HUES48 (cell line): ENCODE measurements at regions not wholly inside any gene's neighbourhood (a gene's known extent, or its start where the extent isn't known, plus 50 kb on each side); places are given as distances from the start of the nearest gene placed in this dataset.

Experiments used
- H3K27ac ChIP-seq: one replicate; pipeline ENCODE4 v1.7.0; 2013; ENCODE audit warnings: low read depth, low read length, inconsistent platforms
- H3K27me3 ChIP-seq: 2 replicates; pipeline ENCODE4 v1.6.1; 2013; ENCODE audit warnings: mild to moderate bottlenecking, low read length; ENCODE audit not compliant: control insufficient read depth, insufficient read depth
- H3K36me3 ChIP-seq: 2 replicates; pipeline ENCODE4 v1.6.1; 2013; ENCODE audit warnings: low read length; ENCODE audit not compliant: control insufficient read depth, insufficient read depth
- H3K4me1 ChIP-seq: 2 replicates; pipeline ENCODE4 v1.6.1; 2013; ENCODE audit warnings: mild to moderate bottlenecking, low read length; ENCODE audit not compliant: control insufficient read depth, insufficient read depth
- H3K4me3 ChIP-seq: 2 replicates; pipeline ENCODE4 v1.5.1; 2013; ENCODE audit warnings: mild to moderate bottlenecking, low read depth, low read length
- H3K9ac ChIP-seq: 2 replicates; pipeline ENCODE4 v1.6.1; 2013; ENCODE audit warnings: mild to moderate bottlenecking, low read depth, low read length, moderate library complexity
- H3K9me3 ChIP-seq: 2 replicates; pipeline ENCODE4 v1.6.1; 2013; ENCODE audit warnings: low read length; ENCODE audit not compliant: control insufficient read depth, insufficient read depth

DNA sequence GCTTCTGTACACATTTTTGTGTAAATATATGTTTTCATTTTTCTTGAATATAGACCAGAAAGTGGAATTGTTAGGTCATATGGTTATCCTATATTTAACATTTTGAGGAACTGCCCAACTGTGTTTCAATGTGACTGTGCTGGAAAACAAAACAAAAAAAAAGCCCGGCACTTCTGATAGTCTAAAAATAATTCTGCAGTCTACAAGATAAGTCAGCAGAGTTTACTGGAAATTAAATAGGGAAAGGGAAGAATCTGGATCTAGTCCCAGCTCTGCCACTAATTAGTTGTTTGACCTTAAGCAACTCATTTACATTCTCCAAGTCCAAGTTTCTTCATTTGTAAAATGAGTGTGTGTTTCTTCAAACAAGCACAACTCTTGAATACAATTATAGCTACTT is 869.1 kb upstream of the B3GALT2 start:
- Histone ChIP-seq H3K9me3 (no peaks in the 10 kb centered on the region; the same call in none of the 2 replicates), H3K27me3 (no peaks in the 10 kb centered on the region), H3K36me3 (no peaks in the 10 kb centered on the region), H3K9ac (no peak overlapping the region), H3K4me3 (no peak overlapping the region), H3K27ac (no peak overlapping the region), H3K4me1 (no peaks in the 10 kb centered on the region)

DNA sequence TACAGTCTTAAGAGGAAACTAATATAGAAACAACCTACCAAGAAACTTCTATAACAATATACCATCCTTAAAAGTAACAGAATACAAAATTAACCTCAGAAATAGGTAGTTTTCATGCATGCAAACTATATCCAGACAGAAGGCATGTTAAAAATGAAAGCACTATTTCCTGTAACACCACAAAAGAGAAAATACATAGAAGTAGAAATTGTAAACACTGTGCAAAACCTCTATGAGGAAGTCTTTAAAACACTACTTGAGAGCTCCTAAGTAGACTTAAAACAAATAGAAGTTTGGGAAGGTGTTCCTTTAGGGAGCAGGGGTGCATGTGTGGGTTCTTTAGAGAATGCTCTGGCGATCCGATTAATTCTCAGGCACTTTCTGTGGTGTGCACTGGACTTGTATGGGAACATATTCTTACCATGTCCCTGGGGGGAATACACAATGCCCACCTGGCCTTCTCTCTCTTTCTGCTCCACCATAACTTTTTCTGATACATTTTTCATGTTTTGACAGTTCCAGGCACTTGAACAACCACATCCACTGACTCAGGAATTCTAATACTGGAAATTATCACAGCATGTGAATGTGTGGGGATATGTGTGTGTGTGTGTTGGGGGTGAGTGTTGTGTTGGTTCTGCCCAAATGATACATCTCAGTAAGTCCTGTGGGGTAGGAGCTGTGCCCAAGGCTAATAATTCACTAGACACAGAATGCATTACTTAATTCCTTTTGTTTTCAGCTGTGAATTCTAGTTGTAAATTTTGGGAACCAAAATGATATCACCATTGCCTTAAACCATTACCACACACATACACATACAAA is 866.3 kb upstream of the B3GALT2 start:
- Histone ChIP-seq H3K4me1 (no peaks in the 10 kb centered on the region), H3K27me3 (no peaks in the 10 kb centered on the region), H3K4me3 (no peak overlapping the region), H3K36me3 (no peaks in the 10 kb centered on the region), H3K9me3 (no peaks in the 10 kb centered on the region), H3K27ac (no peak overlapping the region), H3K9ac (no peak overlapping the region)

DNA sequence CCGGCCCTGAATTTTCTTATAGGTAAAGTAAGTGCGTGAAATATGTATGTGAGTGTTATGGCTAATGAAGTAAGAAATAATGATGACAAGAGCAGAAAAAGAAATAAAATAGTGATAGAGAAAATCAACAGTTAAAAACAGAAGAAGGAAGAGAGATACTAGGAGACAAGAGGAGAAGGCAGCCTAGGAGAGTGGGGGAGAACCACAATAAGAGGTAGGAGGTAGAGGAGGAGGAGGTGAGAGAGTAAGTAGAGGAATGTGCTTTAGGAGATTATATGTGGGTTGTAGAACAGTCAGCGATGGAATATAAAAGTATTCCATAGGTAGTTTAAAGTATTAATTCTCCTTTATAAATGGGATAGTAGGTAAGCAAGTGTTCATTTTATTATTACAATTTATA is 861.5 kb upstream of the B3GALT2 start:
- H3K9ac ChIP-seq = no peak overlapping the region
- no peaks in the 10 kb centered on the region for H3K4me1 ChIP-seq
- no peaks in the 10 kb centered on the region for H3K36me3 ChIP-seq
- no peak overlapping the region for H3K27ac ChIP-seq
- H3K4me3 ChIP-seq = no peak overlapping the region
- no peaks in the 10 kb centered on the region for H3K27me3 ChIP-seq
- H3K9me3 ChIP-seq = no peaks in the 10 kb centered on the region

DNA sequence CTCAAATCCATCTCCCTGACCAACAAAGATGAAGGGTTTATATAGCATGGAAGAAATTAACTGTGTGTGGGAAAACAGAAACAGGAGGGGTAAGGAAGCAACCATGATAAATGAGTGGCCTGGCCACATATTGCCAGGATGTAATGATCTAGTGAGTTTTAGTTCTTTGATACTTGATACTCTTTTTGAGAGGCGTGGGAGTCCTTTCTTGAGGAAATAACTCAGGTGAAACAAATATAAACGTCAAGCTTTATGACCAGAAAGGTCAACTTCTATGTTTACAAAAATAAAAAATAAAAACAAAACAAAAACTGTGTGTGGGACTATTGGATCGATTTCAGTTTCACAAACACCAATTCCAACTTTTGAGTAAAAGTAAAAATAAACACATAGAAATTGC is 860.8 kb upstream of the B3GALT2 start:
- Histone ChIP-seq H3K9me3 (no peaks in the 10 kb centered on the region), H3K4me3 (no peak overlapping the region), H3K4me1 (no peaks in the 10 kb centered on the region), H3K27ac (no peak overlapping the region), H3K27me3 (no peaks in the 10 kb centered on the region), H3K9ac (no peak overlapping the region), H3K36me3 (no peaks in the 10 kb centered on the region)

DNA sequence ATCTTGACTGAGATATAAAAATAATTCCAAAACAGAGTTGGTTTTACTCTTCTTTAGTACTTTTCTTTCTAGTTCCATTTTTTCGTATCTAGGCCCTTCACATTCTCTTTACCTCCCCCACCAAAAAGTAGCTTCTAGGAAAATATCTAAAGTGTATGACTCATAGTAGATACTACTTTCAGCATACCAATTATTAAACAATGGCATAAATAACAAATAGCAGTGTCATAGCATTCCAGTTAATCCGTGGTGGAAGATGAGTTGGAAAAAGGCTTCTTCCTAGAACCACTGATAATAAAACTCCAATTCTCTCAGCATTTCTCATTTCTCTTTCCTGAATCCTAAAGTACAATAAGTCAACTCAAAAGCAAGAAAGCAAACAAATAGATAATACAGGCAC is 859.0 kb upstream of the B3GALT2 start:
- Histone ChIP-seq H3K4me3 (no peak overlapping the region), H3K9ac (no peak overlapping the region), H3K27ac (no peak overlapping the region), H3K9me3 (no peaks in the 10 kb centered on the region), H3K27me3 (no peaks in the 10 kb centered on the region), H3K4me1 (no peaks in the 10 kb centered on the region), H3K36me3 (no peaks in the 10 kb centered on the region)

DNA sequence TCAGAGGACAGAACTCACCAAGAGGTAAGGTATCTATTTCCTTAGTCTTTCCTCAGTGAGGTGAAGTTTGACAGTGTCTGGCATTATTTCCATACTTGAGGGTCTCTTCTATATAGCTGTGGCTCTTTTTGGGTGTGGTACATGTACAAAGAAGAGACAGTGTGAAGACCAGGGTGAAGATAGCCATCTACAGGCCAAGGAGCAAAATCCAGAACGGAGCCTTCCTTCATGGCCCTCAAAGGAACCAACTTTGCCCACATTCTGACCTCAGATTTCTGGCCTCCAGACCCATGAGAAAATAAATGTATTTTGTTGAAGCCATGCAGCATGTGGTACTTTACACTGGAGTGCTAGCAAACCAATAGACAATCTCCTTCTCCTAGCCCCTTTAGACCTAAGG is 858.5 kb upstream of the B3GALT2 start:
- Histone ChIP-seq H3K9me3 (no peaks in the 10 kb centered on the region), H3K36me3 (no peaks in the 10 kb centered on the region), H3K4me1 (no peaks in the 10 kb centered on the region), H3K9ac (no peak overlapping the region), H3K27me3 (no peaks in the 10 kb centered on the region), H3K4me3 (no peak overlapping the region), H3K27ac (no peak overlapping the region)

DNA sequence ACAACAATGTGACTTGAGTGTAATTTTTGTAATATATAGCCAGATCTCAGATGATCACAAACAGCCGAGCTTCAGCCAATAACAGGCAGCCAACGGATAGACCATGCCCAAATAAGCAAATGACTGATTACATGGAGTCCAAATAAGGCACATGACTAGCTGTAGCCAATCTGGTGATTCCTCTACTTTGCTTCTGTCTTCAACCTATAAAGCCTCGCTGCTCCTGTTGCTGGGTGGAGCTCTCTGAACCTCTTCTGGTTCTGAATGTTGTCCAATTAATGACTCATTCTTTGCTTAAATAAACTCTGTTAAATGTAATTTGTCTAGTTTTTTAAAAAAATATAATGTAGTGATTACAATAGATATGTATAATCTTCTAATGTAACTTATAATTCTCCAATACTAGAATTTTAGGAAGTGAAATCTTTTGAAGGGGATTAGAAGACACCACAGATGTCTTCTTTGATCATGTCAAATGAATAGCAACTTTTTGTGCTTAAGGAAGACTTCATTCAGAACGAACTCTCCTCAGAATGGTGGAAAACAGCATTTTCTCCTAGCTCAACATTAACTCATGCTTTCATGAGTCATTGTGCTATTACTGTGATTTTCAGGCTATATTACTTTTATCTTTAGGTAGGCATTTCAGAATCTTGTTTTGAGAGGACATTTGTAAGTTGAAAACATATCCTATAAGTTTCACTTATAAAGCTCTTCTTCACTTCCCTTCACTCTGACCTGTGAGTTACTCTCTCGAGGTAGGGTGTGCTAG is 857.8 kb upstream of the B3GALT2 start:
- no peak overlapping the region for H3K9ac ChIP-seq
- no peaks in the 10 kb centered on the region for H3K36me3 ChIP-seq
- H3K27me3 ChIP-seq = no peaks in the 10 kb centered on the region
- H3K9me3 ChIP-seq = no peaks in the 10 kb centered on the region
- no peaks in the 10 kb centered on the region for H3K4me1 ChIP-seq
- no peak overlapping the region for H3K27ac ChIP-seq
- H3K4me3 ChIP-seq = no peak overlapping the region

DNA sequence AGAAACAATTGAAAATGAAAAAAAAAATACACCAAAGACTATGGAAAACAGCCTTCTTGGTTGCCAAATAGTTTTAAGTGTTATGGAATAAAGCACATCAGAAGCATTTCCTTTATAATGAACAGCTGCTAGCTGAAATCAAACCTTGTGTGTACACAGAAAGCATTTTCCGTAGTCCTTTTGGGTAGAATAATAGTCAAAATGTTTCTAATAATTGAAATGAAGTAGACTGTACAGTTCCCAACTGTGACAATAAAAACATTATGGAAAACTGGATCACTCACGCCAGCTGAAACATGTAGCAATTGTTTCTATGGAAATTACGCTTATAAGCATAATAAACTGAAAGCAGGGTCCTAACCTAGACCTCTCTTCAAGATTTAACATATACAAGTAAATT is 856.3 kb upstream of the B3GALT2 start:
- Histone ChIP-seq H3K27ac (no peak overlapping the region), H3K36me3 (no peaks in the 10 kb centered on the region), H3K4me3 (no peak overlapping the region), H3K27me3 (no peaks in the 10 kb centered on the region), H3K9me3 (no peaks in the 10 kb centered on the region), H3K9ac (no peak overlapping the region), H3K4me1 (no peaks in the 10 kb centered on the region)

DNA sequence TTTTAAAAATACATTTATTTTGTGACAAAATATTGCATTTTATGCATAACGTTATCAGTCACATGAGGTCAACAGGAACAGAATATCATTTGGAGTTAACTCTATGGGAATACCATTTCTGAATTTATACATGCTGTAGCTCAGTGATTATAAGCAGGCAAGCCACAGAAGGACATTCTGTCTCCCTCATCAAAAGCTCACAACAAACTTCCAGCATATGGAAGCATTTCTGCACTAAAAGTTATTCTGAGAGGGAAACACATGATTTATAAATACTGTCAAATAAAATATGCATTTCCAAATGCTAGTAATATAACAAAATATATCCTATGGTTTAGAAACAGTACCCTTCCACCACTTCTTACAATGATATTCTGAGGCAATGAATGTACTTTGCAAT is 854.1 kb upstream of the B3GALT2 start:
- no peaks in the 10 kb centered on the region for H3K4me1 ChIP-seq
- H3K27me3 ChIP-seq = no peaks in the 10 kb centered on the region

DNA sequence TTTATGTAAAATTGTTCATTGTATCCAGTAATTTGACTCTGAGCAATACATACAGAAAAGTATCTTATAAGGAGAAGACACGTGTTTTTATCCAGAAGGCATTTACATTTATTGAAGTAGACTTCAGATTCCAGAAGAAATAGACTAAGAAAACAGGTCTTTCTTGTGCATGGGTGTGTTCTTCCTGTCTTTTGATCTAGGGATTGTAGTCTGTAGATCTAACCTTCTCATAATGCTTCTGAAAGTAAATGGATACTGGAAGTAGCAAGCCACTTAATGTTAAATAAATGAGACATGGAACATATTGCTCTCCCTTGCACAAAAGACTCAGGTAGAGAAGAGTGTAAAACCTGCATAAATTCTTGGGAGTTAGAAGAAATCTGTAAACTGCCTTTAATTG is 853.2 kb upstream of the B3GALT2 start:
- no peak overlapping the region for H3K4me3 ChIP-seq
- no peak overlapping the region for H3K9ac ChIP-seq
- H3K9me3 ChIP-seq = peaks cover under 1% of the 10 kb centered on the region; the same call in 1 of the 2 replicates
- H3K27ac ChIP-seq = no peak overlapping the region
- no peaks in the 10 kb centered on the region for H3K4me1 ChIP-seq
- H3K27me3 ChIP-seq = no peaks in the 10 kb centered on the region
- H3K36me3 ChIP-seq = no peaks in the 10 kb centered on the region

More for the DNA sequence above, 854.1 kb upstream of the B3GALT2 start:
- H3K27ac ChIP-seq = no peak overlapping the region
- no peak overlapping the region for H3K9ac ChIP-seq
- no peaks in the 10 kb centered on the region for H3K9me3 ChIP-seq
- H3K4me3 ChIP-seq = no peak overlapping the region
- no peaks in the 10 kb centered on the region for H3K36me3 ChIP-seq

DNA sequence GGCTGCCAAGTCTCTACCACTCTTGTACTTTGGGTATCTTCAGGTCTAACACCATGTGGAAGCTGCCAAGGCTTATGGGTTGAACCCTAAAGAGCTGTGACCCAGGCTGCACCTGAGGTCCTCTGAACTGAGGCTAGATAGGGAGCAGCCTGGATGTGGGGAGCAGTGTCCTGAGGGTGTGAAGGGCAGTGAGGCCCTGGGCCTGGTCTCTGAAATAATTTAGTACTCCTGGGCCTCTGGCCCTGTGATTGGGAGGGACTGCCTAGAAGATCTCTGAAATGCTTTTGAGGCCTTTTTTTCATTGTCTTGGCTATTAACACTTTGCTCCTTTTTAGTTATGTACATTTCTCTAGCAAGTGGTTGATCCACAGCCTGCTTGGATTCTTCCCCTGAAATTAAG is 847.2 kb upstream of the B3GALT2 start:
- H3K9me3 ChIP-seq = peaks cover 18% of the 10 kb centered on the region
- H3K9ac ChIP-seq = no peak overlapping the region
- H3K27ac ChIP-seq = no peak overlapping the region
- no peaks in the 10 kb centered on the region for H3K36me3 ChIP-seq
- no peak overlapping the region for H3K4me3 ChIP-seq
- no peaks in the 10 kb centered on the region for H3K27me3 ChIP-seq
- H3K4me1 ChIP-seq = no peaks in the 10 kb centered on the region
